ENCODE measurements at regions not wholly inside any gene's neighbourhood (a gene's known extent, or its start where the extent isn't known, plus 50 kb on each side); places are given as distances from the start of the nearest gene placed in this dataset.

DNA sequence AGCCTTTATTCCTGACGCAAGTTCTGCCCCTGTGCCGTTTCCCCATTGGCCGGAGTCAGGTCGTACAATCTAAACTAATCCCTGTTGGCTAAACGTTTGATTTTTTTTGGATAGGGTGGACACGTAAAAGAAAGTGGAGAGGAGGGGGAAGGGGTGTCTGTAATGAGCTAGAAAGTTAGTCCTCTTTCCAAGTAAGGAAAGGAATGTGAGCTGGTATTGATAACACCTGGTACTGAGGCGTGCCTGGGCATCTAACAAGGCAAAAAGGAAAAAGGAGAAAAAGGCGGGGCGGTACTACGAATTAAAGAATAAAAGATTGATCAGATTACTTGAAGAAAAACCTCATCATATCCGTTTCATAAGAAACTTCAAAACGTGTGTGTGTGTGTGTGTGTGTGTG lies 665.2 kb downstream of the ANXA1 start:
- no peaks in the 10 kb centered on the region for H3K27me3 Mint-ChIP-seq
- peaks cover 2% of the 10 kb centered on the region for H3K9me3 Mint-ChIP-seq
- H3K4me1 Mint-ChIP-seq, result no peaks in the 10 kb centered on the region
- no peaks in the 10 kb centered on the region for H3K36me3 Mint-ChIP-seq
- no peak overlapping the region for H3K4me3 Mint-ChIP-seq
- no peak overlapping the region for H3K27ac Mint-ChIP-seq
- DNase-seq, result no peak

DNA sequence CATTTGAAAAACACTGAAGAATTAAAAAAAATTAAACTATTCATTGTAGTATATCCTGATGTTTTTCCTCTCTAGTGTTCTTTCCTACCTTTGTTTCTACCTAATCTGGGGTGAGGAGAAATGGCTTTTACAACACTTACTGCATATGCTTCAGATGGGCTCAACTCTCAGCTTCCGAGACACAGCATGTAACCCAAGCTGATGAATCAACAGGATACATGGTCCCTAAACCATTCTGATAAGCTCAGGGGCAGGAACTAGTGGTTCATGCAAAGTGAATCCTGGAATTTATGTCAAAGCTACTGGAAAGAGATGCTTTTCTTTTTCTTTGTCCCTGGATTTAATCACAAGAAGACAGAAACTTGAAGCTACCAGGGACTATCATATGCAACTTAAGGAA lies 672.5 kb upstream of the RORB start:
- no peaks in the 10 kb centered on the region for H3K9me3 Mint-ChIP-seq
- no peak overlapping the region for H3K27ac Mint-ChIP-seq
- H3K27me3 Mint-ChIP-seq, result no peaks in the 10 kb centered on the region
- no peaks in the 10 kb centered on the region for H3K36me3 Mint-ChIP-seq
- no peaks in the 10 kb centered on the region for H3K4me1 Mint-ChIP-seq
- H3K4me3 Mint-ChIP-seq, result no peak overlapping the region
- DNase-seq, result no peak

DNA sequence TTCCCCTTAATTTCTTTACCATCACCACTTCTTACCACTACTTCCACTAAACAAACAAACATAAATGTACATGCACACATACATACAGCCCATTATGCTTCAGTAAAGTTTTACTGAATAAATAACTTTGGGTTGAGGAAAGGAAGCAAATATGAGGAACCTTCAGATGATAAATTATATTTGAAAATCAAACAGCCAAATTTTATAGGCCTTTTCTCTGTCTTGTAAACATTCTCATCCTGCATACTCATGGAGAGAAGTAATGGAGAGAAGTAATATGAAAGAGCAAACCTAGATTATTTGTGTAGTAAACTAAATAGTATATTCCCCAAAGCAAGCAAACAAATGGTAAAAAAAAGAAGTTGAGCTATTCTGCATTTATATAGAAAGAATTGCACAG lies 658.3 kb upstream of the RORB start:
- no peak for DNase-seq
- Mint-ChIP-seq H3K27ac (no peak overlapping the region), H3K9me3 (peaks cover 3% of the 10 kb centered on the region), H3K36me3 (no peaks in the 10 kb centered on the region), H3K27me3 (no peaks in the 10 kb centered on the region), H3K4me3 (no peak overlapping the region), H3K4me1 (no peaks in the 10 kb centered on the region)

DNA sequence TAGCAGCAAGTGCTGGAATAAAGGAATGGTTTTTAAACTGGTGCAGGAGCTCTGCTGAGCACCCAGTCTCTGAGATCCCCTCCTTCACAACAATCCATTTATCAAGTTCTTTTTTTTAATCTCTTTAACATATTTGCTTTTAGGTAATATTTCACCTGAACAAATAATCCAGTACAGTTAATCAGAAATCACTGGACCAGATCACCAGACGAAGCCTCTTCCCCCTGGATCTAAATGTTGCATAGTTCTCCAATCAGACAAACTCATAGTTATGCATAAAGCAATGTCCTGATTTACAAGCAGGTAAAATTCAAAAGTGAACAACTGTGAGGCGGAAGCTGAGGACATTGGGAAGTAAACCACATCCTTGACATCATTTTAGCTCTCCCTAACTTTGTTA lies 657.7 kb upstream of the RORB start:
- no peak for DNase-seq
- H3K27ac Mint-ChIP-seq, result no peak overlapping the region
- peaks cover 3% of the 10 kb centered on the region for H3K9me3 Mint-ChIP-seq
- H3K27me3 Mint-ChIP-seq, result no peaks in the 10 kb centered on the region
- H3K4me3 Mint-ChIP-seq, result no peak overlapping the region
- no peaks in the 10 kb centered on the region for H3K4me1 Mint-ChIP-seq
- no peaks in the 10 kb centered on the region for H3K36me3 Mint-ChIP-seq

DNA sequence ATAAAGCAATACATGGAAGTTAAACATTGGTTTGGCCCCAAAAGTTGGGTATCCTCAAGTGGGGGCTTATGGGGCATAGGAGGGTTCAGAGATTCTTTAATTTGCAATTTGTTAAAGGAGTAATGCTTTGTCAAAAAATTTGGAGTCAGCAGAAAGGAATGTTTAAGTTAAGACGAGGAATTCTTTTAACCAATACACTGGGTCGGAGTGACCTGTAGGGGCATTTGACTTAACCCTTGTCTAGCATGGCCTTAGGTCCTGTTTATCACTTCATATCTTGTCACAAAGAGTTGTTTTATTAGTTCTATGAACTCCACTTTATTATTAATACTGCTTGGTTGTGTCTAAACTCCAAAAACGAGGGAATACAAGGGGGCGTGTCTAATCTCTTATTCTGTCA lies 656.1 kb upstream of the RORB start:
- Mint-ChIP-seq H3K4me1 (no peaks in the 10 kb centered on the region), H3K27ac (no peak overlapping the region), H3K9me3 (peaks cover 3% of the 10 kb centered on the region), H3K4me3 (no peak overlapping the region), H3K36me3 (no peaks in the 10 kb centered on the region), H3K27me3 (no peaks in the 10 kb centered on the region)
- DNase-seq, result no peak

DNA sequence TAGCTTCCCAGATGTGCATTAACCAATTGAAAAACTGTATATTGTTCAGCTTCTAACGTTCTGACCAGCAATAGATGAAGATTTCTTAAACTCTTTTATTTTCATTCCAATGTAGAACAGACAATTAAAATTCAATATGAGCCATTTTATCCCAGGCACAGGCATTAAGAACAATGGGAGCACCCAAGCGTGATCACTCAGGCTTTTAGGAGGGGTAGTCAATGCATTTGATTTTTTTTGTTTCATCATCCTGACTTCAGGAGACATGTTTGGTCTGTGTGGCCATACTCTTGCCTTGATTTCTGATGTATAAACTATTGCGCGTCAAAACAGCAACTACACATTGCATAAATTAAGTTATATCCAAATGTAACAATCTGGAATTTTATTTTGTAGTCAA lies 653.0 kb upstream of the RORB start:
- Mint-ChIP-seq H3K9me3 (no peaks in the 10 kb centered on the region), H3K4me3 (no peak overlapping the region), H3K27me3 (no peaks in the 10 kb centered on the region), H3K27ac (no peak overlapping the region), H3K36me3 (no peaks in the 10 kb centered on the region), H3K4me1 (no peaks in the 10 kb centered on the region)
- DNase-seq, result no peak

DNA sequence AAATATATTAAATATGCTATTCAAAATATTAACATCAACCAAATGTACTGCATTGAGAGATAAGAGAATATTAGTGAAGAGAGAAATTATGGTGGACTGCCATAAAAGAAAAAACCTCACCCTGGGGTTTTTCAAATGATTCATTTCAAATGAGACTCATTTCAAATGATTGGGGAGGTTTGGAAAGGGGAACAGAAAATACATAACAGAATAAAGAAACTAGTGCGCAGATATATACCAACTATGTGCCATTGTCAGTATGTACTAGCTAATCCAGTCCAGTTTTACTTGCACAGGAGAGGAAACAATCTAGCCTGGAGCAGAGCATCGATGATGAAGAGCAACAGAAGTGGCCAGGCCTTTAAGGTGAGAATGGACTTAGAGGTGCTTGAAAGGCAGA lies 651.6 kb upstream of the RORB start:
- H3K27me3 Mint-ChIP-seq, result no peaks in the 10 kb centered on the region
- no peak overlapping the region for H3K4me3 Mint-ChIP-seq
- no peak for DNase-seq

DNA sequence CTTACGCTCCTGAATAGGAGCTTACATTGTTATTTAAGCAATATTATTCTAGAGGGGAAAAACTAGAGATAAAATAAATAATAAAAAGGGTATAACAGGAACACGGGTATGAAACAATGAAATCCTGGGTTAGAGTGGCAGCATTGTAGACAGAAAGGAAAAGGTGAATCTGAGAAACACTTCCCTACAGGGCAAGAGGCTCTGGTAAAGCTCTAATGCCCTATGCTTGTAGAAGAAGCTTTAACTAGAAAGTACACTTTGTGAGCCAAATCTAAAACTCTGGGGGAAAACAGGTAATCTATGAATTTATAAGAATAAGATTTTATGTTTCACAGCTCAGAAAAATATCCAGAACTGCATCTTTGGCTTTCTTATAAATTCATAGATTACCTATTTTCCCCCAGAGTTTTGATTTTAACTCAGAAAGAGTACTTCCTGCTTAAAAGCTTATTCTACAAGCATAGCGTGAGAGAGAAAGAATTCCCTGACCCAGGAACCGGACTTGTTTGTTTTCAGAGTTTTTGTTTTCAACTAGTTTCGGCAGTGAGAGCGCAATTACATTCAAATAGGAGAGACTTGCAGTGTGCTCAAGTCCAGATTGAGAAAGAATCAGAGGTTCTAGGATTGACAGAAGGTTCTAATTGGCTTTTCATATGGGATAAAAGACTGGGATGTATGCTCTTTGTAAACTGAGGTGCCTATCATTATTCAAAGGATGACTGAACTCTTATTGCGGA lies 651.0 kb upstream of the RORB start:
- H3K27ac Mint-ChIP-seq, result no peak overlapping the region
- H3K4me1 Mint-ChIP-seq, result no peaks in the 10 kb centered on the region
- no peak overlapping the region for H3K4me3 Mint-ChIP-seq
- no peaks in the 10 kb centered on the region for H3K27me3 Mint-ChIP-seq
- no peaks in the 10 kb centered on the region for H3K9me3 Mint-ChIP-seq
- no peaks in the 10 kb centered on the region for H3K36me3 Mint-ChIP-seq
- DNase-seq, result no peak

More for the DNA sequence above, 651.6 kb upstream of the RORB start:
- Mint-ChIP-seq H3K9me3 (no peaks in the 10 kb centered on the region), H3K36me3 (no peaks in the 10 kb centered on the region), H3K27ac (no peak overlapping the region), H3K4me1 (no peaks in the 10 kb centered on the region)

DNA sequence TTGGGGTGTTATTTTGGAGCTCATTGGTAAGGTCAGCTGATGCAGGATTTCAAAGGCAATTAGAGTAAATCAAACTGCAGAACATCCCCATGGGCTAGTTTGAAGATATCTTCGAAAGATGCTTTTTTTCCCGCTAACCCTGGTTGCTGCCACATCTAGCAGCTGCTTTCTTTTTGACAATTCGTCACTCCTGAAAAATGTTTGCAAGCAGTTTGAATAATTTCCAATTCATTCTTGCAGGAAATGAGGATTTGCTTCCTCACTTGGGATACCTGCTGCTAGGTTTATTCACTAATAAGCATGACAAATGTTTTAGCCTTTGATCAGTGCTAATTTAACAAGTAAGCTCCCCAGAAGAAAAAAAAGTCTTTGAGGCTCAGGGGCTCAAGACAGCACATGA lies 649.6 kb upstream of the RORB start:
- DNase-seq, result no peak
- H3K4me3 Mint-ChIP-seq, result no peak overlapping the region
- H3K36me3 Mint-ChIP-seq, result no peaks in the 10 kb centered on the region
- no peaks in the 10 kb centered on the region for H3K9me3 Mint-ChIP-seq
- H3K4me1 Mint-ChIP-seq, result no peaks in the 10 kb centered on the region
- no peak overlapping the region for H3K27ac Mint-ChIP-seq
- no peaks in the 10 kb centered on the region for H3K27me3 Mint-ChIP-seq

DNA sequence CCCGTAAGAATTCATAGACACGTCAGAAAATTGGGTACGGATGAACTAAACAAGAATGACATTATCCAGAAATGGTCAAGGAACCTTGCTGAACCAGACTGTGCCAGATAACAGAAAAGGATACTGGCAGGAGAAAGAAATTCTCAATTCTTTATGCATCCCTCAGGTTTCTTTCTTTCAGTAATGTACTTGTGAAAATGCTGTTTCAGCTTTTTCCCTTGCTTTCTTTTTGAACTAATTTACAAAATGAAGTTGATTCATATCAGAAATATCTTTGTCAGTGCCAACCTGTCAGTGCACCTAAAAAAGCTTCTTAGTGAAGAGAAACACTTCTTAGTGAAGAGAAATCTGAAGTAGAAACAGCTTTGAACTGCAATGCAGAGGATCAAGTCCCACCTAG lies 643.6 kb upstream of the RORB start:
- no peaks in the 10 kb centered on the region for H3K27me3 Mint-ChIP-seq
- no peak overlapping the region for H3K4me3 Mint-ChIP-seq
- no peak overlapping the region for H3K27ac Mint-ChIP-seq
- no peak for DNase-seq
- H3K36me3 Mint-ChIP-seq, result no peaks in the 10 kb centered on the region
- H3K9me3 Mint-ChIP-seq, result no peaks in the 10 kb centered on the region
- H3K4me1 Mint-ChIP-seq, result no peaks in the 10 kb centered on the region

DNA sequence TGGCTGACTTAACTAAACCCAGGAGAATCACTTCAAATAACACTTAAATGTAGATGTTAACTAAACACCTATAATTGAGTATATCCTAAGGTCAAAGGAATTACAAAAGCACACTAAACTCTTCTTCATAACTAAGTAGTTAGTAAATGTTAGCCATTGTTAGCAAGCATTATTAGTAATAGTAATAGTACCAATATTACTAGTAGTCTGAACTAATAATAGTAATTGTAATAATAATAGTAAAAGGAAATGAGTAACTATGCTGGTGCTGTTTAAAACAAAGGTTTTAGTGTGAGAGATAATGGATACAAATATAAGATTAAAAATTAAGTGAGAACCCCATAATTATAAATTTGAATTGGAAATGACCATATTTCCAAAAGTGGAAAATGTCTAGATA lies 641.9 kb upstream of the RORB start:
- DNase-seq, result no peak
- no peaks in the 10 kb centered on the region for H3K36me3 Mint-ChIP-seq
- H3K9me3 Mint-ChIP-seq, result no peaks in the 10 kb centered on the region
- H3K27ac Mint-ChIP-seq, result no peak overlapping the region
- H3K27me3 Mint-ChIP-seq, result no peaks in the 10 kb centered on the region
- H3K4me3 Mint-ChIP-seq, result no peak overlapping the region
- H3K4me1 Mint-ChIP-seq, result no peaks in the 10 kb centered on the region

DNA sequence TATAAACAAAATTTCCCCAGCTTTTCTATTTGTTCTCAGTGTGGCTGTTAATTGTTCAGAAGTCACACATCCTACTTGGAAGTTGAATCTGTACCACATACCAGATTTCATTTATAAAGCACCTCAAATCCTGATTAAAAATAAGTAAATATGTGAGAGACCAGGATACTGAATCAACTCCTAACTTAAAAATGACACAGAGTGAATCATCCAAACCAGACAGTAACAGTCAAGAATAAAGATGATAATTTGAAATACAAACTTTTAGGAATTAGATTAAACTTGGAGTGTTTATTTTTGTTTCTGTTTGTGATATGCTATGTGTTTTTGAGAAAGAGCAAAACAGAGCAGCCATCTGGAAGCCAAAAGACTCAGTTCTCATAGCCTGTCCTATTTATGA lies 633.2 kb upstream of the RORB start:
- Mint-ChIP-seq H3K4me1 (no peaks in the 10 kb centered on the region), H3K9me3 (no peaks in the 10 kb centered on the region), H3K27me3 (no peaks in the 10 kb centered on the region), H3K4me3 (no peak overlapping the region), H3K27ac (no peak overlapping the region), H3K36me3 (no peaks in the 10 kb centered on the region)
- DNase-seq, result no peak

DNA sequence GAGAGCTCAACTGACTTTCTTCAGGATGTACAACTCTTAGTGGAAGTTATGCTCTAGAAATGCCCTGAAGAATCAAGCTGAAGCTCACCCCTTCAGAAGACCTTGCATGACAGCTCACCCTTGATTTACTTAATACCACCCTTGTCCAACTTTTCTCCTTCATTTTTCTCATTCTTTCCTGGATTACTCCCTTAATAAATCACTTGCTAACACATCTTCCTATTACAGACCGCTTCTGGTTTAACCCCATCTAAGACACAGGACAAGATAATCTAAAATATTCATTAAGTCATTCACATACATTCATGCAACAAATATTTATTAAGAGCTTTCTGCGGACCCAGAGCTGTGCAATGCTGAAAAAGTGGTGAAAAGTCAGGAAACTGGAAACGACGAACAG lies 630.7 kb upstream of the RORB start:
- H3K36me3 Mint-ChIP-seq, result no peaks in the 10 kb centered on the region
- H3K4me1 Mint-ChIP-seq, result peaks cover 2% of the 10 kb centered on the region
- no peaks in the 10 kb centered on the region for H3K9me3 Mint-ChIP-seq
- no peak for DNase-seq
- no peak overlapping the region for H3K4me3 Mint-ChIP-seq
- no peaks in the 10 kb centered on the region for H3K27me3 Mint-ChIP-seq
- no peak overlapping the region for H3K27ac Mint-ChIP-seq

DNA sequence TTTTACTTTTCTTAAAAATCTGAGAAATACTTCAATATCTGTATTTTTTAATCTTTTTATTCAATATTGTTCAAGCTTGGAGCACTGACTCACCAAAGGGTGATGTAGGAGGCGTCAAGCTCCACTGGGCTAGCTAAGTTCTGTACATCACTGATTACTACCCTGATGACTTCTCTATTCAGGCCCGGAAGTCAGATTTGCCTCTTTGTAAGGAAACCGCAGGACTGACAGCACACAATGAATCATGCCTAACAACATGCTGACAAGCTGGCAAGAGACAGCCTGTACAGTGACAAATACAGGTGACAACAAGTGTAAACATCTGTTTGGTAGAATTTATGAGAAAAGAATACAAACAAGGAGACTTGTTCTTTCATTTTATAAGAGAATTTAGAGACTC lies 627.9 kb upstream of the RORB start:
- Mint-ChIP-seq H3K4me3 (no peak overlapping the region), H3K36me3 (no peaks in the 10 kb centered on the region), H3K27me3 (no peaks in the 10 kb centered on the region), H3K9me3 (no peaks in the 10 kb centered on the region), H3K4me1 (peaks cover 2% of the 10 kb centered on the region), H3K27ac (no peak overlapping the region)
- peak; percentile 4 for DNase-seq

DNA sequence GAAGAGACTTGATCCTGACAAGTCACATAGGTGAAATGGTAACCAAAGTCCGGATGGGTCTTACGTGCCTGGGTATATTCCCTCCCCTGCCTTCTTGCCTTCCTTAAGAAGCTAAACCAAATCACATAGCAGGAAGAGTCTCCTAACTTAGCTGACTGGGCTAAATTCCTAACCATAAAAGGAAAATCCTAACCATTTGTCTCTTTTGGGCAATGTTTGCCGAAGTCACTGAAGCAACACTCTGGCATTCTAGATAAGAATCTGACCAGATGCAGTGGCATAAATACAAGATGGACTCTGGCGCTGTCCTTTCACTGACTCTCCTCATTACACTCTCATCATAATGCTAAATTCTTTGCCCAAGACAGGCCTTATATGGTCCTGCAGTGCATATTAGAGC lies 625.5 kb upstream of the RORB start:
- H3K36me3 Mint-ChIP-seq, result no peaks in the 10 kb centered on the region
- H3K27me3 Mint-ChIP-seq, result no peaks in the 10 kb centered on the region
- no peaks in the 10 kb centered on the region for H3K9me3 Mint-ChIP-seq
- no peak overlapping the region for H3K4me3 Mint-ChIP-seq
- DNase-seq, result no peak
- no peak overlapping the region for H3K27ac Mint-ChIP-seq
- peaks cover 2% of the 10 kb centered on the region for H3K4me1 Mint-ChIP-seq

DNA sequence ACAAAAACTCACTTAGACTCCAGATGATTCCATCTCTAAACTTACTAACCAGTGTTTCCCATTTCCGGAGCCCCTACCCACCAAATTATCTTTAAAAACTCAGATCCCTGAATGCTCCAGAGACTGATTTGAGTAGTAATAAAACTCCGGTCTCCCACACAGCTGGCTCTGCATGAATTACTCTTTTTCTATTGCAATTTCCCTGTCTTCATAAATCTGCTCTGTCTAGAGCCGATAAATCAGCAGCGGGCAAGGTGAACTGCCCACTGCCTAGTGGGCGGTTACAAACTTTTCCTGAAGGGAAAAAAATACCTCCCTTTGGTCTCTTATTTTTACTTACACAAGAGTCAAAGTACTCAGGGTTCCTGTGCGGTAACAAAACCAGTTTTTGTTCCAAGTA lies 624.4 kb upstream of the RORB start:
- no peaks in the 10 kb centered on the region for H3K36me3 Mint-ChIP-seq
- peaks cover 2% of the 10 kb centered on the region for H3K4me1 Mint-ChIP-seq
- no peak for DNase-seq
- no peak overlapping the region for H3K4me3 Mint-ChIP-seq
- H3K27ac Mint-ChIP-seq, result no peak overlapping the region
- H3K9me3 Mint-ChIP-seq, result no peaks in the 10 kb centered on the region
- no peaks in the 10 kb centered on the region for H3K27me3 Mint-ChIP-seq

DNA sequence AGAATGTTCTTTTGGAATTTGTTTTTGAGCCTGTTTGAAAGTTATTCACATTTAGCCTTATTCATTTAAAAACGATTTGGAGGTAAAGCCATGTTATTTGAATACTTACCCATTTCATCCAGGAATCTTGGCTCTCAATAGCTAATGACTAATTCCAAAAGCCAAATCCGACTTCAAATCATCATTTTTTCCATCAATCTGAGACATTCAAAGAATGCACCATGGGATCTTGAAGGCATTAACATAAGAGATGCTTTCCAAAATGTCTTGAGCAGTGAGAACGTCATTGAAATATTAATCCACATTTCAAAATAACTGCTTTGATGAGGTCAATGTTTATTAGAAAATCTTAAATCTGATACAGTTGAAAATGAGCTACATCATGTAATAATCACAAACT lies 617.0 kb upstream of the RORB start:
- Mint-ChIP-seq H3K4me1 (no peaks in the 10 kb centered on the region), H3K9me3 (peaks cover 2% of the 10 kb centered on the region), H3K4me3 (no peak overlapping the region), H3K27ac (no peak overlapping the region), H3K36me3 (no peaks in the 10 kb centered on the region), H3K27me3 (no peaks in the 10 kb centered on the region)
- DNase-seq, result no peak

Measured in activated naive CD8-positive, alpha-beta T cell treated with anti-CD3 and anti-CD28 coated beads for 36 hours (primary cell).